ENCODE measurements at regions not wholly inside any gene's neighbourhood (a gene's known extent, or its start where the extent isn't known, plus 50 kb on each side); places are given as distances from the start of the nearest gene placed in this dataset.

GRCh38 chr9:129504404-129504803, 116.5 kb downstream of the C9orf50 start:
- TF ChIP-seq POLR2A (IDR thresholded peaks at IDR 0.05; ENCODE audit: low read length) (no peak), GATA1 (IDR thresholded peaks at IDR 0.05; ENCODE audit: low read depth, low read length) (no peak)

All from erythroblast (primary cell).